HepG2 (cell line): ENCODE measurements at regions not wholly inside any gene's neighbourhood (a gene's known extent, or its start where the extent isn't known, plus 50 kb on each side); places are given as distances from the start of the nearest gene placed in this dataset.

ENCODE experiments used
- EZH2 ChIP-seq: conservative IDR thresholded peaks from 2 replicates; pipeline ENCODE4 v1.6.1; 2012; ENCODE audit warnings: mild to moderate bottlenecking, low read depth, low read length, moderate library complexity
- HOXA7 ChIP-seq: sonication (generic); formaldehyde crosslinking; IDR thresholded peaks from 2 replicates; pipeline ENCODE4 v1.8.1; 2022; ENCODE audit warnings: mild to moderate bottlenecking, missing genetic modification reagents, moderate library complexity
- MYC ChIP-seq: sonication (generic); formaldehyde crosslinking; IDR thresholded peaks from 2 replicates; pipeline ENCODE4 v1.9.0; 2021; ENCODE audit warnings: missing genetic modification reagents, borderline replicate concordance
- POLR2AphosphoS5 ChIP-seq: IDR thresholded peaks from 2 replicates; pipeline ENCODE4 v1.6.1; 2012; ENCODE audit warnings: low read depth, low read length
- SNAPC4 ChIP-seq: sonication (generic); formaldehyde crosslinking; IDR thresholded peaks from 2 replicates; pipeline ENCODE4 v1.4.0; 2020; ENCODE audit warnings: mild to moderate bottlenecking, missing genetic modification reagents
- TFDP1 ChIP-seq: IDR thresholded peaks from 2 replicates; pipeline ENCODE4 v1.6.1; 2016; ENCODE audit warnings: missing compliant biosample characterization, missing genetic modification reagents, borderline replicate concordance
- USF2 ChIP-seq, 2 experiments: sonication (generic) in 1 of 2; formaldehyde crosslinking in 1 of 2; IDR thresholded peaks; 2 replicates each; pipeline versions ENCODE4 v1.5.1 to v1.6.1; 2011 to 2020; ENCODE audit warnings: borderline replicate concordance in 1 of 2, low read depth in 1 of 2, low read length in 1 of 2, mild to moderate bottlenecking in 1 of 2, missing genetic modification reagents in 1 of 2, moderate library complexity in 1 of 2
- ZBTB38 ChIP-seq: sonication (generic); formaldehyde crosslinking; IDR thresholded peaks from 2 replicates; pipeline ENCODE4 v1.5.1; 2020; ENCODE audit warnings: mild to moderate bottlenecking, missing genetic modification reagents
- ZNF724P ChIP-seq: sonication (generic); formaldehyde crosslinking; IDR thresholded peaks from 2 replicates; pipeline ENCODE4 v1.8.0; 2022; ENCODE audit warnings: missing genetic modification reagents, borderline replicate concordance

GRCh38 chr10:109457302-109457638 lies 466.0 kb downstream of the XPNPEP1 start:
- TF ChIP-seq MYC (no peak), USF2 (IDR thresholded peaks at IDR 0.05; ENCODE audit: low read depth, low read length) (no peak), USF2 (CRISPR knock-in tag; IDR thresholded peaks at IDR 0.05; ENCODE audit: borderline replicate concordance) (no peak), ZBTB38 (no peak), HOXA7 (CRISPR knock-in tag) (no peak), EZH2 (no peak), TFDP1 (no peak), ZNF724P (CRISPR knock-in tag) (no peak), POLR2AphosphoS5 (no peak), SNAPC4 (CRISPR knock-in tag) (no peak)
